DMS 273 (cell line): ENCODE measurements at regions not wholly inside any gene's neighbourhood (a gene's known extent, or its start where the extent isn't known, plus 50 kb on each side); places are given as distances from the start of the nearest gene placed in this dataset.

ENCODE experiments used
- DNase-seq: peaks from one replicate; lab custom pipeline; 2025; ENCODE audit not compliant: unreplicated experiment; lab: John Stamatoyannopoulos, UW

DNA sequence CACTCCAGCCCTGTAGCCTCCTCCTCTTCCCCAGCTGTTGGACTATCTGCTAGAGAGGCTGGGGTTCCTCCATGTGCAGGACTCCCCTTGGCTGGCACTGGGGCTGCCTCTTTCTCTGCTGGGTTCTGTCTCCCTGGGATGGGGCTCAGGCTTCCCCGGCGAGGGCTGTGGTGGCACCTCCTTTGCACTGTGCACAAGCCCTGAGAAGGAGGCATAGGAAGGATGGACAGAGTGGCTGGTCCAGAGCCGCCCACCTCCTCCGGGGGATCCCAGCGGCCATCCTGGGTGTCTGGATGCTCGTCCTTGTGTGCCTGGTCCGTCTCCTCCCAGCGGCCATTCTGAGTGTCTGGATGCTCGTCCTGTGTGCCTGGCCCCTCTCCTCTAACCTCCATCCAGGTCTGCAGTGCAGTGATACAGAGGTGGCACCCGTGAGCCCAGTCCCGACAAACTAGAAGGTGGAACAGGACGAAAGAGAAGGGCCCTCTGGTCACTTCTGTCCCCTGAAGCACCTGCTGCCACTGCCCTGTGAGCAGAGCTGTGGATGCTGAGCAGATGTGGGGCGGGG lies 633.7 kb downstream of the BRD1 start:
- no peak for DNase-seq

DNA sequence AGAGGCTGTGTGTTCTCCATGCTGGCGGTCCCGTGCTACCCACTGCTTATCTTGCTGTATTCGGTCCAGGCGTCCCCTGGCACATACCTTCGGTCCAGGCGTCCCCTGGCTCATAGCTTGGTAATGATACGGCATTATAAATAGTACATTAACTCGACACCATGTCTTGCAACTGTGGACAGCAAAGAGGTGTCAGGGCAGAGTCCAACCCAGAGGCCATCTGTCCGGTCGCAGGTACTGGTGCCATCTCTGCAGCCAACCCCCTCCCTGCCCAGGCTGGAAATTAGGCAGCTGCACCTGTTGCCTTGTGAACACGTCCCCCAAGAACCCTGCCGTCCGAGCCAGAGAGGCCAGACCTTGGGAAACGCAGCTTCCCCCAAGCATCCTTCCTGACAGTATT lies 634.3 kb downstream of the BRD1 start:
- no peak for DNase-seq

DNA sequence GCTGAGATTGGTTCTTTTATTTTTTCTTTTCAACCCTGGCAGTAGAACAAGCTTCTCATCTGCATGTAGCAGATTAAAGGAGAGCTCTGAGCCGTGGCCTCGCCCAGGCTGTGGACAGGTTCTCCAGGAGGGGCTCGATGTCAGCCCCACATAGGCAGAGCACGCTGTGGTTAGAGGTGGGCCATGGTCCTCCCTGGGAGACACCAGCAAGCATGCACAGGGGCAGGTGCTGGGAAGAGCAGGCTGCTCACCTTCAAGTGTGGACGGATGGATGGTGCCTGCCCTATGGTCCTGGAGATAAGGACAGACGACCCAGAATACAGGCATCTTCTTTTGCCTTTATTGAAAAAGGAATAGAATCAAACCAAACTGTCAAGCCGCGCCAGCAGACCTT lies 634.8 kb downstream of the BRD1 start:
- no peak for DNase-seq

DNA sequence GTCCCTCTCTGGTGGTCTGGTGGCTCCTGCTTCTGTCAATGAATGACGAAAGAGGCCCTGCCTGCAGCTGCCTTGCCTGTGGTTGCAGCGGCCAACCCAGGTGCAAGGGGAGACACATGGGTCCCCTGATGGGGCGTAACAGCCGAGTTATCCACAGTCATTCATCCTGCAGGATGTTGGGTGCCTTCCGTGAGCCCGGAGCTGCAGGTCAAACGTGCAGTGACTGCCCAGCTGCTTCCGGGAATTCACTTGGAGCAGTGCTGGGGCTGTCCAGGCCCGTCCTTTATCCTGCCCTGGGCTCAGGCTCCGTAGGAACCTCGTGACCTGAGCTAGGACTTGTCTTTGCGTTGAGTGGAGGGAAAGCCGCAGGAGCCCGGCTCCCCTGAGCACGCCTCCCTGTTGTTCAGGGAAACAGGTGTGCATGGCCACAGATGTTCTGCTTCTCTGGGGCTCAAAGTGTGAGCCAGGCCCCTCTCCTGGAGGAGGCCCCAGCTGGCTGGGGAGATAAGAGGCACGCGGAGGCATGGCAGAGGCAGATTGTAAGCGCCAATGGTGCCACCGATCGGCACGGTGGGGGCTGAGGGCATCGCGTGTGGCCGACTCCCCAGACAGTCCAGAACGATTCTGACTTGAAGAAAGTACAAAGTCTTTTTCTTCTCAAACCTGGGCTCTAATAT lies 635.4 kb downstream of the BRD1 start:
- DNase-seq = no peak

DNA sequence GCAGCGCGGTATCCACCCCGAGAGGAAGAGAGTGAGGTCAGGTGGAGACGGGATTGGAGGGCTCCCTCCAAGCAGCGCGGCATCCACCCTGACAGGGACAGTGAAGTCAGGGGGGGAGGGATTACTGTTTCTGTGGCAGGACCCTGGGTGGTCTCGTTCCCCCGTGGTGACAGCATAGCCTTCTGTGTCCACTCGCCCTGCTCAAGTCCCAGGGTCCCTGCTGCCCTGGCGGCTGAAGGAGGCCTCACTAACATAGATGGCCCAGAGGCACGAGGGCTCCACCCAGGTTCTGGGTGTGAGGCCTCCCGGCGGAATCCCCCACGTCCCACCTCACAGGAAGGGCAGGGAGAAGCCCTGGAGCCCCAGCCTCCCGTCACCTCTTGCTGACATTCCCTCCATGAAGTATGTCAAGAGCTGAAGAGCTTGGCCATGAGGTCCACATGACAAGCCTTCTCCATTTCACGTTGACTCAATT lies 636.1 kb downstream of the BRD1 start:
- DNase-seq = no peak

DNA sequence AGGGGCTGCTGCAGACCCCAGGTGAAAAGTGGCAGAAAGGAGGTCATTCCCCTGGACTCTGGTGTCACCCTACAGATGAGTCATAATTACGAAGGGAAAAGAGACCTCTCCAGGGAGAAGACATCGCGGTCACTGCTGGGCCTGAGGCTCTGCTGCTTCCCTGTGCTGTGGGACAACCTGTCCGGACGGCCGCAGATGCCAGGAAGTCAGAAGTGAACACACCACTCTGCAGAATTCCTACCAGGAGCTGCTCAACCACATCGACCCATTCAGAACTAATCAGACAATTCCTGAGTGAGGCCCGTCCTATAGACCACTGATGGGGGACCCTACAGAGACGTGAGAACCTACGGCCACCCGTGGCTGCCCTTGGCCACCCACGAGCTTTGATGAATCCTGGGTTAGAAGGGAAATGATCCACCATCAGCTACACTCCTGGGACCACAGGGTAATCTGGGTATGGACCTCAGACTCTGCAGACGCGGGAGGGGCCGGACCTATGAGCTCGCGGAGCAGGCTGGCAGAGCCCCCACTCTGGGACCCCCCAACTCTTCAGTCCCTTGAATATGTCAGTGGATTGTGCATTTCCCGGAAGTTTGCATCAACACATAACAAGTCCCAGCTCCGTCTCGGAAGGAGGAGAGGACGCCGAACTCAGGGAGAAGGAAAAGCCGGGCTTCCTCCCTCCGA lies 636.7 kb downstream of the BRD1 start:
- DNase-seq = no peak

DNA sequence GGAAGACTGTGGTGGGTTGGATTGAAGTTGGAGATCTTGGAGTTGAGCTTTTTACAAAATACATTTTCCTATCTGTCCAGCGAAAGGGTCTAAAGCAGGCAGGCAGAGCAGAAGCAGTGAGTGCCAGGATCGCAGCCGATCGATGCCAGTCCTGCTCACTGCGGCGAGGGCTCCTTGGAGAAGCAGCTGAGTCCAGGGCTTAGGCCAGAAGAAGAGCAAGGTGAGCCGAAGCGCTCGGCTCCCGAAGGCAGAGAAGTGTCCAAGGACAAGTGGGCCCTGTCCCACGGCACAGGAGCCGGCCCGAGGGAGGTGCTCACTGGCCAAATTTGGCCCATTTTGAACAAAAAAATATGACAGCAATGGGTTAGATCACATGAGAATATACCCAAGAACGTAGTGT lies 637.8 kb downstream of the BRD1 start:
- no peak for DNase-seq

DNA sequence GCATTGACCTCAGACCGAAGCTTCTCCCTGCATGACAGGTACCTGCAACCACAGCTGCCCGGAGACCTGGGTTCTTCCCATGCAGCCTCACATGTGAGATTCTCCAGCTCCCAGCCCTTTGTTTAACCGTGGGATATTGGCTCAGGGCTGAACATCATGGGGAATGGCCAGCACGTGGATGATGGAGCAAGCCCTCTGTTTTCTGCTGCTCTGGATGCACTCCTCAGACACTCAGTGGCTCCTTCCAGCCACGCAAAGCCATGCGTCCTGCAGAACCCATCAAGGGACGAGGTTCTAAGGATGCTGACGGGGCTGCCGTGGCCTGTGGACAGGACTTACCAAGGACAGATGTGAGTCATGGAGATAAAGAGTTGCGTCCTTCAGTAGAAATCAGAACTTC lies 639.1 kb downstream of the BRD1 start:
- no peak for DNase-seq

DNA sequence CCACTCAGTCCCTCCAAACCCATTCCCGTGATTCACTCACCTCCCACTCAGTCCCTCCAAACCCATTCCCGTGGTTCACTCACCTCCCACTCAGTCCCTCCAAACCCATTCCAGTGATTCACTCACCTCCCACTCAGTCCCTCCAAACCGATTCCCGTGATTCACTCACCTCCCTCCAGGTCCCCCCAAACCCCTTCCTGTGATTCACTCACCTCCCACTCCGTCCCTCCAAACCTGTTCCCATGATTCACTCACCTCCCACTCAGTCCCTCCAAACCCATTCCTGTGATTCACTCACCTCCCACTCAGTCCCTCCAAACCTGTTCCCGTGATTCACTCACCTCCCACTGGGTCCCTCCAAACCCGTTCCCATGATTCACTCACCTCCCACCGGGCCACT lies 639.6 kb downstream of the BRD1 start:
- DNase-seq = no peak

DNA sequence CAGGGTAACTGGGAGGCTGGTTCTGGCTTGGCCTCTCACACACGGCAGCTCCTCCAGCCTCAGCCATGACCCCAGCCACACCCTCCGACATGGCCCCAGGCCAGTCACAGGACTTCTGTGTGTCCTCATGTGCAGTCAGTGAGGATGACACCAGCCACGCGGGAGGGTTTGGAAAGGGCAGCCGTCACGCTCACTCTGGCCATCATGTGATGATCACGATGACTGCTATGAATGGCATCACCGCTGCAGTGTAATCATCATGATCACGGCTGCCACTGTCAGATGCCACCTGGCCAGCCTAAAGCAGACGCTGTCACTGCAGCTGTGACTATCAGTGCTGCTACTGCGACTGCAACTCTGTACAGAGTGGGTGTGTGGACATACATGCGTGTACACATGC lies 640.9 kb downstream of the BRD1 start:
- no peak for DNase-seq

DNA sequence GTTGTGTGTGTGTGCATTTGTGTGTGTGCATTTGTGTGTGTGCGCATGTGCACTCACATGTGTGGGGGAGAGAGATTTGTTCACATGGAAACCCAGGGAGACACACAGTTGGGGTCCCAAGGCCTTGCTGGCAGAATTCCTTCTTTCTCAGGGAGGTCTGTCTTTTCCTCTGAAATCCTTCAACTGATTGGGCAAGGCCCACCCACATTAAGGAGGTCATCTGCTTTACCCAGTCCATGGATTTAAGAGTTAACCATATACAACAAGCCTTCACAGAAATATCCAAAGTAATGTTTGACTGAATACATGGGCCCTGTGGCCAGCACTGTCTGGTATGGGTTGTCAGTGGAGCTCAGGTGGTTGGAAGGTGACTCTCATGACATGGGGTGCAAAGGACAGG lies 641.4 kb downstream of the BRD1 start:
- no peak for DNase-seq

DNA sequence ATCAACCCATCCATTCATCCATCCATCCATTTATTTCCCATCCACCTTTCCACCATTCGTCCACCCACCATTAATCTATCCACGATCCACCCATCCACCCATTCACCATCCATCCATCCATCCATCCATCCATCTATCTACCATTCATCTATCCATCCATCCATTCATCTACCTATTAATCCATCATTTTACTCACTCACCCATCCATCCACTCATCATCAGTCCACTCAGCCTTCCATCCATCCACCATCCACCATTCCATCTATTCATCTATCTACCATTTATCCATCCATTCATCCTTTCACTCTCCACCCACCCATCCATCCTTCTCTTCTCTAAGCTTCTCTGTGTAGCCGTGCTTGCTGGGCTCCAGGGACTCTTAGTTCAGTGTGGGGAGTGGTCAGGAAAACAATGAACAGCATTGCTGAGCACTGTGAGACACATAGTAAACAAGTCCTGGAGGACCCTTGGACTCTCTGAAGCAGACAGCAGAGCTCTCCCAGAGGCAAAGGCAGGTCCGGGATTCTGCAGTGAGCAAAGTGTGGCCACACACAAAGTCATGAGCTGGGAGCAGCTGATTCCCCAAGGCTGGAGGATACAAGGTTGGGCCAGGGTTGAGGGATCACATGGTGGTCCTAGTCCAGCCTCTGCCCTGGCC lies 642.2 kb downstream of the BRD1 start:
- no peak for DNase-seq

DNA sequence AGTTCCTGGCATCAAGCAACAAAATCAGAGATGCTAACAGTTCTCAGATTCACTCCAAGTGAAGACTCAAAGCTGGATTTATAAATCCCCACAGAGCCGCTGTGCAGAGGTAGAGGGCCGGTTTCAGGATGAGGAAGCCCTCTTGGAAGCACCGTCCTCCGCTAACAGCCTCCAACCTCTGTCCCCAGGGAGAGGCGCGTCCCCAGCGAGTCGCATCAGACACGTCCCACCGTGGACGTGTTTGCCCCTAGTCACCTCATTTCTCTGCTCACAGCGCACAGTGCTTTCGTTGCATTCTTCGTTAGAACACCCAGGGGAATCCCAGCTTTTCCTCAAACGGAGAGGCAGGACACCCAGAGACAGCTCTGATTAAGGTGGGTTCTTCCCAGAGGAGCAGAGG lies 642.9 kb downstream of the BRD1 start:
- DNase-seq = no peak

DNA sequence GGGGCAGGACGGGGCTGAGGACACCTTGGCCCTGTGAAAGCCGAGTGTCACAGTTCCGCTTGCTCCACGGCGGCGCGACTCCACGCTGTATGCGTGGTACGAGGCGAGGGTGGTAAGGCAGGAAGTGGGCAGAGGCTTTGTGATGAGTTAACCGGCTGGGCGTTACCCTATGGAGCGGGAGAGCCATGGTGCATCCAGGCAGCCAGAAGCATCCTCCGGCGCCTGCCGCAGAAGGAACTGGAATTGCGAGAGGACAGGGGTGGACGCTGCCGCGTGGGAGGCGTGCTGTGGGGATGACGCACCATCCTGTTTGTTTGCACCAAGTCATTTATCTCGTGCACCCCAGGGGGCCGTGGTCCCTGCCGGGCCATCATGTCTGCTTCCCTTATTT lies 643.9 kb downstream of the BRD1 start:
- no peak for DNase-seq

DNA sequence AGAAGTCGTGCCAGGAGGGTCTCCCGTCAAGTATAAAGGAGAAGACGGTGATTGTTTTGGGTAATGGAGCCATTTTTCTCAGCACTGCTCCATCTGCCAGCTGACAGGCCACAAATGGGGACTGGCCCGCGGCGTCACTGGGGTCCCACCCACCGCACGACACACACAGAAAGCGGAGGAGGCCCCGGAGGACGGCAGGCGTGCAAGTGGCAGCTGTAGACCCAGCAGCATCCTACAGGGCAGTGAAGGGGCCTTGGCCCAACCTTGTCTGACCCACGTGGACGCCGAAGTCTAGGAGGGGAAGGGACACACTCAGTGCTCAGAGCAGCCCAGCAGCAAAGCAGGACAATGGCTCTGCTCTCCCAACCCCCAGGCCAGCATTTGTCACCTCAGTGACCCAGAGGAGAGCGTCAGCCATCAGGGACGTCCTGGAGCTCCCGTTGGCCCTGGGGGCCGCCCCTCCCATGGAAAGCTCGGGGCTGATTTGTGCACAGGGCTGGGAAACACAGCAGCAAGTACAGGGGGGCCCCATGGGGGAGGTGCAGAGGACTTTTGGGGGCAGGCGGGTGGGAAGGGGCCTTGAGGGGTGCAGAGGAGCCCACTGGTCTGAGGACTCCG lies 644.4 kb downstream of the BRD1 start:
- no peak for DNase-seq

DNA sequence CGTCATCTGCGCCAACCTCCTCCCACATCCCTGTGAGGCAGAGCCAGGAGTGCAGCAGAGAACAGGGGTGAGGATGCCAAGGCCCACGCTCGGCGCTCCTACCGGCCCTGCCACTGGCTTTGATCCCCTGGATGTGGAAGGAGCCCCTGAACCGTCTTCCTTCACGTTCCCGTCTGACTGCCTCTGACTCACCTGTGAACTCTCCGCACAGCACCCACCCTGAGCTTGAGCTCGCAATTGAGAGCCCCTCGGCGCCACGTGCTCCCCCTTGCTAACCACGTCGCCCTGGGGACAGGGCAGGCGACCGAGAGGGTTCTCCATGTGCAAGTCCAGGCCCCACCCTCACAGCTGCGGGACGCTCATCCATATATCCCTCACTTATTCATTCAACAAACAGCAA lies 645.3 kb downstream of the BRD1 start:
- no peak for DNase-seq

DNA sequence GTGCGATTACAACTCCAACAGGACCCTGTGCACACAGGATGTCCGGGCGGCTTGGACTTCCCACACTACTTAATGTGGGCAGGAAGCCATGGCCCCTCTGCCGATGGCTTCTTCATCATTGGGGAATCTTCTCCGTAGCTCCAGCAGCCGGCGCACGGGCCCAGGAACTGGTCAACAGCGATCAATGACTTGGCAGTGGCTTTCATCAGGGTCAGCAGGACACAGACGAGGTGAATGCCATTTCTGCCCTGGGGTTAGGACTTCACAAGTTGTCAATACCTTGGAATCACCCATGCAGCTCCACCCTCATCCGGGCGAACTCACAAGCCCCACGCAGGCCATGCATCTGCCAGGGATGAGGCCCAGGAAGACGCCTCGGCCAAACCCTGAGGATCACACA lies 645.7 kb downstream of the BRD1 start:
- DNase-seq = no peak

DNA sequence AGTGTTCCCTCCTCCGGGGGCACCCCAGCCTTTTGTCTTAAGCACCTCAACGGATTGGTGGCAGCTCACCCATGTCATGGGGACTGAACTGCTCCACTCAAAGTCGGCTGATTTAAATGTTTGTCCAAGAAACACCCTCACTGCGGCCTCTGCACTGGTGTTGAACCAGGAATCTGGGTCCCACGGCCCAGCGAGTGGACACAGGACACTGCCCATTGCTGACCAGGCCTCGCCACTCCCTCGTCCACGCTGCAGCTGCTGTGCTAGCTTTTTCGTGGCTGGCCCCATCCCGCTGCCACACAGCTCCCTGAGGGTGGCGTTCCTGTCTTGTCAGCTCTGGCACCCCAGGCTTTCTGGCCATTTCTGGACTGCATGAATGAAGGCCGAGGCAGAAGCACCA lies 646.2 kb downstream of the BRD1 start:
- DNase-seq = no peak

DNA sequence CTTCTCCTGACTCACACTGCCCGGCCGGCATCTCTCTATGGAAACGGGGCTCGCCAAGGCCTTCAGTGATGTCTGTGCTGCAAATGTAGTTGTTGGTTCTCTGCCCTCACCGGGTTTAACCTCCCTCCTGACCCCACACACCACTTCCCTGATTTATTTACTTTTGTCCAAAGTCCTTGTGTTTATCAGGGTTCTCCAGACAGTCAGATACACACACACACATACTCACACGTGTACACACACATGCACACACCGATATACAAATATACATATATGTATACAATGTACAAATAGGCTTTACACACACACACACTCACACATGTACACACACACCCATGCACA lies 647.0 kb downstream of the BRD1 start:
- no peak for DNase-seq

DNA sequence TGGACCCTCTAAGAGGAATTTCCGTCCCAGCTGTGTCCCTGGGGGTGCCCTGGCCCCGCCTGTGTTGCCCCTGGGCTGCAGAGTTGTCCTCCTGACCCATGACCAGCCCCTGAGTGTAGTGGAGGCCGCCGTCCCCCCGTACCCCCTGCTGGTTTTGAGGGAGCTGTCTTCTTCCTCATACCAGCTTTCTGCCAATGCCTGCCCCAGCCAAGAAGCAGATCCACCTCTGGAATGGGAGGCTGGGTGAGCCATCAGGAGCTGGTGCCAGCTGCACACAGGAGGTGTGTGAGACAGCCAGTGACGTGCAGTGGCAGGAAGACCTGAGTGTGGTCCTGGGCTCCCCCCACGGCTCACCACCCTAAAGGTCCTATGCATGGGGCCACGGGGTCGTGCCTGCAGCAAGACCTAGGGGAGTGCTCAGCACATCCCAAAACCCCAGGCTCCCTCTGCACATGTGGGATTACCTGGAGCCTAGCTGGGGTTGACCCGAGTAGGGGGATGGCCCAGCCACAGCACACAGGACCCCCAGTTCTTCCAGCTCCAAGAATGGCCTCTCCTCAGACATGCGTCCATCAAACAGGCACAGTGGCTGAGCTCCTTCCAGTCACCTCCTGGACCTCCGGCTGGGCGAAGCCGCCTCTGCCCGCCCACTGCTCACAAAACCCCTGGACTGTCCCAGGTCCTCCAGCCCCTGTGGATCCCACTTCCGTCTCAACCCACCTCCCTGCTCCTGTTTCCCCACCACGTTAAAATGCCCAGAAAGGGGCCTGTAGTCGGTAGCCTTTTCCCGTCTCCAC lies 647.6 kb downstream of the BRD1 start:
- DNase-seq = no peak

DNA sequence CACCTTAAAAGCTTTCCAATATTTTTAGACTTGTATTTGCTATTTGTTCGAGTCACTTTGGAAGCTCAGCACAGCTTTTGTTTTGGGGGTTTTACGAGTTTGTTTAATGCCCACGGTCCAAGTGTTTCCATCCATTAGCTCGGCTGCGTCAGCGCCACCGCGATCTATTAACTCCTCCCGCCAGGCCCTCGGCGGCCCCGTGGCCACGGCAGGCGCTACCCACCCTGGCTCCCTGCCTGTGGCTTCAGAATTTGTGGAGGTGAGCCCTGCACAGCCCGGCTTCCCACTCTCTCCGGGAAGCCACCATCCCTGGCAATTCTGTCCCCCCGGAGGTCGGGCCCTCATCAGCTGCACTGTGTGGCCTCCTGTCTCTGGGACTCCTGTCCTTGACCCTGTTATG lies 648.5 kb downstream of the BRD1 start:
- DNase-seq = no peak
